ENCODE measurements at regions not wholly inside any gene's neighbourhood (a gene's known extent, or its start where the extent isn't known, plus 50 kb on each side); places are given as distances from the start of the nearest gene placed in this dataset.

DNA sequence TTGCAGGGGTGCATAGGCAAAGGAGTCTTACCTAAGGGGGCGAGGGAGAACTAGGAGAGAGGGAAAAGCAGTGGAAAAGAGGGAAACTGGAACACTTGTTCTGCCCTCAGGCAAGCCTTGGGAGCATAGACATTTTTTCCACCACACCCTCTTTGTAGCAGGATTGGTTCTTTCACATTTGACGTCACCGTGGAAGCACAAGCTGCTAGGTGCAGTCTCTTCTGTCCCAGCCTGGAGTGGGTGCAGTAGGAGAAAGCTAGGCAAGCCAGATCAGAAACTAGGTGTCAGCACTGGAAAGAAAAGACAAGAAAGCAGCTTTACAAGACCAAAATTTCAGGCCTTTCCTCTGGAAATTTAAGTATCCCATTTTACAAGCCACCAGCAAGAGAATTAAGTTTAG is 440.4 kb downstream of the EFNA5 start:
- no peaks in the 10 kb centered on the region for H3K27me3 Mint-ChIP-seq
- H3K36me3 Mint-ChIP-seq (ENCODE audit: low read depth): no peaks in the 10 kb centered on the region
- CTCF ChIA-PET: no interaction called here
- DNase-seq (no peak), ATAC-seq (ENCODE audit: low read depth) (no peak)
- H3K4me3 Mint-ChIP-seq: no peak overlapping the region
- no peaks in the 10 kb centered on the region for H3K9me3 Mint-ChIP-seq
- POLR2A ChIA-PET: no interaction called here
- H3K27ac Mint-ChIP-seq: no peak overlapping the region
- intact Hi-C loops (cut with micrococcal nuclease): no loop called here
- TF ChIP-seq, protein P1, sequence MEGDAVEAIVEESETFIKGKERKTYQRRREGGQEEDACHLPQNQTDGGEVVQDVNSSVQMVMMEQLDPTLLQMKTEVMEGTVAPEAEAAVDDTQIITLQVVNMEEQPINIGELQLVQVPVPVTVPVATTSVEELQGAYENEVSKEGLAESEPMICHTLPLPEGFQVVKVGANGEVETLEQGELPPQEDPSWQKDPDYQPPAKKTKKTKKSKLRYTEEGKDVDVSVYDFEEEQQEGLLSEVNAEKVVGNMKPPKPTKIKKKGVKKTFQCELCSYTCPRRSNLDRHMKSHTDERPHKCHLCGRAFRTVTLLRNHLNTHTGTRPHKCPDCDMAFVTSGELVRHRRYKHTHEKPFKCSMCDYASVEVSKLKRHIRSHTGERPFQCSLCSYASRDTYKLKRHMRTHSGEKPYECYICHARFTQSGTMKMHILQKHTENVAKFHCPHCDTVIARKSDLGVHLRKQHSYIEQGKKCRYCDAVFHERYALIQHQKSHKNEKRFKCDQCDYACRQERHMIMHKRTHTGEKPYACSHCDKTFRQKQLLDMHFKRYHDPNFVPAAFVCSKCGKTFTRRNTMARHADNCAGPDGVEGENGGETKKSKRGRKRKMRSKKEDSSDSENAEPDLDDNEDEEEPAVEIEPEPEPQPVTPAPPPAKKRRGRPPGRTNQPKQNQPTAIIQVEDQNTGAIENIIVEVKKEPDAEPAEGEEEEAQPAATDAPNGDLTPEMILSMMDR (IDR thresholded peaks at IDR 0.05): no peak
- no peaks in the 10 kb centered on the region for H3K4me1 Mint-ChIP-seq

DNA sequence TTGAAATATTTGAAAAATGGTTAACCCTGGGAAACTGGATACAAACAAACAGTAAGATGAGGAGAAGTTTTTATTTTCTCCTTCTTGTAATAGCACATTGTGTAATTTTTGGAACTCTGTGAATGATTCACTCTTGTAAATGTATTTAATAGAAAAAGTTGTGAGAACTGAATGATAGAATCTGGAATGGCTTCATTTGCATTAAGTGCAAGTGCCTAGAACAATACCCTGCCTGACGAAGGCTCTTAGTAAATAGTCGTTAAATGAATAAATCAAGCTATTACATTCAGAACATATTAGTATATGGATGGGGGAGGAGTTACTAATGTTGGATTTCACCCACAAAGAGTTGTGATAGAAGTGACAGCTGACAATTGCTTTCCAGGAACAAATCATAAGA is 442.5 kb downstream of the EFNA5 start:
- Mint-ChIP-seq H3K27me3 (no peaks in the 10 kb centered on the region), H3K4me3 (no peak overlapping the region), H3K9me3 (no peaks in the 10 kb centered on the region), H3K4me1 (no peaks in the 10 kb centered on the region), H3K27ac (no peak overlapping the region), H3K36me3 (ENCODE audit: low read depth) (no peaks in the 10 kb centered on the region)
- intact Hi-C loops (cut with micrococcal nuclease): no loop called here
- DNase-seq (no peak), ATAC-seq (ENCODE audit: low read depth) (no peak)
- TF ChIP-seq, protein P1 (IDR thresholded peaks at IDR 0.05): no peak
- POLR2A ChIA-PET: no interaction called here
- CTCF ChIA-PET: no interaction called here

DNA sequence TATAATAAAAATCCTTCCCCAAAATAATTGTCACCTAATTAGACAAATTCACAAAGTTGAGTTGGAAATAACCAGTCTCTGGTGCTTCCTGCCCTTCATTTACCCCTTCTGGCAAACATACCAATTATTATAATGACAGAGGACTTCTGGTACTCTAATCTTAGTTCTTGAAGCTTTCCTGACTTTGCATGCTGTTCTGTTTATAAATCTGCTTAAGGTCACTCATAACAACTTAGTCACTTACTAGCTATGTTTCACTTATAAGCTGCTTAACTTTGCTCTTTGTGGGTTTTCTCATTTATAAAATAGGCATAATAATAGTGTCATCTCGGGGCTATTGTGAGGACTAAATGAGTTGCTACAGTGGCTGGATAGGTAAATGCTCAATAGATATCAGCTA is 446.5 kb downstream of the EFNA5 start:
- DNase-seq (no peak), ATAC-seq (ENCODE audit: low read depth) (no peak)
- Mint-ChIP-seq H3K4me1 (no peaks in the 10 kb centered on the region), H3K9me3 (no peaks in the 10 kb centered on the region), H3K27me3 (no peaks in the 10 kb centered on the region), H3K4me3 (no peak overlapping the region), H3K36me3 (ENCODE audit: low read depth) (no peaks in the 10 kb centered on the region), H3K27ac (no peak overlapping the region)
- CTCF ChIA-PET: interaction anchor here (1.6 kb wide), 1 partner anchor 10 kb away, joined by 3 read pairs; no protein-coding TSS in a partner anchor
- TF ChIP-seq, protein P1 (IDR thresholded peaks at IDR 0.05): no peak
- POLR2A ChIA-PET: no interaction called here
- intact Hi-C loops (cut with micrococcal nuclease): no loop called here

DNA sequence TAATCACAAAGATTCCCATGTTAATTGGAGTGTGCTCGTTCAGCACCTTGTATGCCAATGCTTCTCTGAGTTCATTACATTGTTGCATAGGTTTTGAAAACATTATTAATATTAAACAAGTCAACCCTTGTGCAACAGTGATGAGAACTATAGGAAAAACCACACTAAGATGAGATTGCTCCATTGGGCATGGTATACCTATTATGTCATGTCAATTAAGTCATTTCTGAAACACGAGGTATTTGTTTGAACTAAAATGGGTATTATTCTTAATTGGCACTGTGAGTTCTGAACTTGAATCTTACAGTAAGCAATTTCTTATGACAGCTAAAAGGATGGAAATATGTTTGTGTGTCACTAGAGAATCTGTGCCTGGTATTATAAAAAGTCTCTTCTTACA is 447.7 kb downstream of the EFNA5 start:
- intact Hi-C loops (cut with micrococcal nuclease): no loop called here
- DNase-seq (no peak), ATAC-seq (ENCODE audit: low read depth) (no peak)
- H3K4me3 Mint-ChIP-seq: no peak overlapping the region
- ChIA-PET POLR2A (no interaction called here), CTCF (no interaction called here)
- H3K36me3 Mint-ChIP-seq (ENCODE audit: low read depth): no peaks in the 10 kb centered on the region
- no peak overlapping the region for H3K27ac Mint-ChIP-seq
- H3K27me3 Mint-ChIP-seq: no peaks in the 10 kb centered on the region
- H3K9me3 Mint-ChIP-seq: no peaks in the 10 kb centered on the region
- TF ChIP-seq, protein P1 (IDR thresholded peaks at IDR 0.05): no peak
- no peaks in the 10 kb centered on the region for H3K4me1 Mint-ChIP-seq

DNA sequence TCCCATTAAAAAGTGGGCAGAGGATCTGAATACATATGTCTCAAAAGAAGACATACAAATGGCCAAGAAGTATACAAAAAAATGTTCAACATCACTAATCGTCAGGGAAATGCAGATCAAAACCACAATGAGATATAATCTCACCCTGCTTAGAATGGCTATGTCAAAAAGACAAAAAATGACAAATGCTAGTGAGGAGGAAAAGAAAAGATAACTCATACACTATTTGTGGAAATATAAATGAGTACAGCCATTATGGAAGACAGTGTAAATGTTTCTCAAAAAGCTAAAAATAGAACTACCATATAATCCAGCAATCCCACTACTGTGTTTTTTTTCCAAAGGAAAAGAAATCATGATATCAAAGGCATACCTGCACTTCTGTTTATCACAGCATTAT is 450.7 kb downstream of the EFNA5 start:
- ChIA-PET POLR2A (no interaction called here), CTCF (no interaction called here)
- H3K4me3 Mint-ChIP-seq: no peak overlapping the region
- ATAC-seq (ENCODE audit: low read depth) (no peak), DNase-seq (no peak)
- no peaks in the 10 kb centered on the region for H3K36me3 Mint-ChIP-seq (ENCODE audit: low read depth)
- H3K4me1 Mint-ChIP-seq: no peaks in the 10 kb centered on the region
- intact Hi-C loops (cut with micrococcal nuclease): no loop called here
- H3K27me3 Mint-ChIP-seq: no peaks in the 10 kb centered on the region
- H3K9me3 Mint-ChIP-seq: no peaks in the 10 kb centered on the region
- TF ChIP-seq, protein P1 (IDR thresholded peaks at IDR 0.05): no peak
- no peak overlapping the region for H3K27ac Mint-ChIP-seq

Measured in activated B cell treated with CpG ODN at 0.5 μM for 24 hours (primary cell).